ENCODE measurements at regions not wholly inside any gene's neighbourhood (a gene's known extent, or its start where the extent isn't known, plus 50 kb on each side); places are given as distances from the start of the nearest gene placed in this dataset.

DNA sequence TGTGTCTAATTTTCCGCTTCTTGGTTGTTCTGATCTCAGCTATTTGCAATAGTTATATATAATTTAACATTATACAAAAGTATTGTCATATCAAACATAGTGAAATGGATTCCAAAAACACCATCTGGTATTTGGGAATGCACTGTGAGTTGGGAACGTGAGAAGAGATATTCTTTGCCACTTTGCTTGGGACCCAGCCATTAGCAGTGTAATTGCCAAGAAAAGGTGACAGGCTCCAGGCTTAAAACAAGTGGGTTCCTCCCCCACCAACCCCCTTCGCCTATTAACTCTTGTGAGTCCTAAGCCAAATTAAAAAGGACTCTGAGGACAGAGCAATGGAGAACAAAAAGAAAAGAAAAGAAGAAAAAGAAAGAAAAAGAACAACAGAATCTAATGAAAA is 186.7 kb upstream of the NFIA start:
- H3K36me3 ChIP-seq: no peaks in the 10 kb centered on the region
- H3K4me3 ChIP-seq: no peak overlapping the region
- TF ChIP-seq, protein P1, sequence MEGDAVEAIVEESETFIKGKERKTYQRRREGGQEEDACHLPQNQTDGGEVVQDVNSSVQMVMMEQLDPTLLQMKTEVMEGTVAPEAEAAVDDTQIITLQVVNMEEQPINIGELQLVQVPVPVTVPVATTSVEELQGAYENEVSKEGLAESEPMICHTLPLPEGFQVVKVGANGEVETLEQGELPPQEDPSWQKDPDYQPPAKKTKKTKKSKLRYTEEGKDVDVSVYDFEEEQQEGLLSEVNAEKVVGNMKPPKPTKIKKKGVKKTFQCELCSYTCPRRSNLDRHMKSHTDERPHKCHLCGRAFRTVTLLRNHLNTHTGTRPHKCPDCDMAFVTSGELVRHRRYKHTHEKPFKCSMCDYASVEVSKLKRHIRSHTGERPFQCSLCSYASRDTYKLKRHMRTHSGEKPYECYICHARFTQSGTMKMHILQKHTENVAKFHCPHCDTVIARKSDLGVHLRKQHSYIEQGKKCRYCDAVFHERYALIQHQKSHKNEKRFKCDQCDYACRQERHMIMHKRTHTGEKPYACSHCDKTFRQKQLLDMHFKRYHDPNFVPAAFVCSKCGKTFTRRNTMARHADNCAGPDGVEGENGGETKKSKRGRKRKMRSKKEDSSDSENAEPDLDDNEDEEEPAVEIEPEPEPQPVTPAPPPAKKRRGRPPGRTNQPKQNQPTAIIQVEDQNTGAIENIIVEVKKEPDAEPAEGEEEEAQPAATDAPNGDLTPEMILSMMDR (IDR thresholded peaks at IDR 0.05): no peak
- intact Hi-C loops (cut with DNase I): no loop called here
- no peaks in the 10 kb centered on the region for H3K4me1 ChIP-seq
- no peaks in the 10 kb centered on the region for H3K9me3 ChIP-seq
- ATAC-seq (no peak), DNase-seq (no peak)
- no peaks in the 10 kb centered on the region for H3K27me3 ChIP-seq
- no peak overlapping the region for H3K27ac ChIP-seq

DNA sequence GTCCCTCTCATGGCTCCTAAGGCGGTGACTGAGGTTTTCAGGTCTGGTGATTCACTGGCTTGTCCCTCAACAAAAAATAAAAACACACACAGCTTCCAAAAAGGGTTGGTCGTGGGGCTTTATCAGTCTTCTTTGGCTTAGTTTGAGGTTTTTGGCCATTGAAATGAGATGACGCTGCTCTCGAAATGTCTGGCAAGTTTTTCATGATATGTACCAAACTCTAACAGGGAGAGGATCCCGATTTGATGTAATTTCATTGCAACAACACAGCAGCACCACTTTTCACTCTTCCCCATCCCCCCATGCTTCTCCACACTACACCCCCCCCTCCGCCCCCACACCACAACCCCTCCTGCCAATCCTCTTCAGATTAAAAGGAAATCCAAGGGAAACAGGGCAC is 187.1 kb upstream of the NFIA start:
- TF ChIP-seq, protein P1 (IDR thresholded peaks at IDR 0.05): no peak
- no peaks in the 10 kb centered on the region for H3K9me3 ChIP-seq
- no peaks in the 10 kb centered on the region for H3K36me3 ChIP-seq
- no peaks in the 10 kb centered on the region for H3K27me3 ChIP-seq
- ATAC-seq (no peak), DNase-seq (peak in 1 of 4 donors; percentile 11)
- no peak overlapping the region for H3K27ac ChIP-seq
- no peaks in the 10 kb centered on the region for H3K4me1 ChIP-seq
- no peak overlapping the region for H3K4me3 ChIP-seq
- intact Hi-C loops (cut with DNase I): no loop called here

DNA sequence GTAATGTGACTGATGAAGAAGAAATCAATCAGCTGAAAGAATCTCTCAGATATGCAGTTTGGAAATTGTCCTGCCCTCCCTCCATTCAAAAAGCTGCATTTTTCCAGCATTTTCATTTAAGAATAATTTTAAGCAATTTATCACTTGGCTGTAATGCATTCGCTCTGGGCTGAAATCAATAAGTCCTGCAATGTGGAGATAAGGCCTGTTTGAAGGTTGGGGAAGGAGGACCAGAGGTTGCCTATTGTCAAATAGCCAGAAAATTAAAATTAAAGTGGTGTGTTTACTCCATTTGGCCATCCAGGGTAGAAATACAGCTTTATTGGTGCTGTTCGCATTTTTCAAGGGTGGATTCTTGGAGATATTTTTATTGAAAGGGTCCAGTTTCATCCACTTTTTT is 187.6 kb upstream of the NFIA start:
- ATAC-seq: no peak
- intact Hi-C loops (cut with DNase I): no loop called here
- no peak overlapping the region for H3K27ac ChIP-seq

DNA sequence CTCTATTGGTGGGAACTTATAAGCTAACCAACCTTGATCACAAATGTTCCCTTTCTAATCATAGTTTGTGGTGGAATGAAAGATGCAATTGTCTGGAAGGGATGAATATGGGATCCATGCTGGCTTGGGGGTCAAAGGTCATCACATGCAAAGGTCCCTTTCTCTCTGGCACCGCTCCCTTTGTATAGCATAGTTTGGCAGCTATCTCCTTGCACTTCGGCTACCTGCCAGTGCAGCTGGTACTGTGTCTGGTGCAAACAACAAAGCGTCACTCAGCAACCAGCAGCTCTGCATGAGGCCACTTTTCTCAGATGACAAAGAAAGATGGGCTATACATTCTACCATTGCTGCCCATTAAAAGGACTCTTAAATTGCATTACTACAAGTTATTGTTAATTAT is 188.2 kb upstream of the NFIA start:
- Histone ChIP-seq H3K27ac (no peak overlapping the region), H3K4me3 (no peak overlapping the region), H3K27me3 (no peaks in the 10 kb centered on the region), H3K36me3 (no peaks in the 10 kb centered on the region), H3K4me1 (no peaks in the 10 kb centered on the region), H3K9me3 (no peaks in the 10 kb centered on the region)
- DNase-seq (no peak), ATAC-seq (no peak)
- intact Hi-C loops (cut with DNase I): no loop called here
- TF ChIP-seq, protein P1 (IDR thresholded peaks at IDR 0.05): no peak

More for the DNA sequence above, 187.6 kb upstream of the NFIA start:
- Histone ChIP-seq H3K4me1 (no peaks in the 10 kb centered on the region), H3K4me3 (no peak overlapping the region), H3K27me3 (no peaks in the 10 kb centered on the region), H3K9me3 (no peaks in the 10 kb centered on the region), H3K36me3 (no peaks in the 10 kb centered on the region)
- TF ChIP-seq, protein P1 (IDR thresholded peaks at IDR 0.05): no peak
- no peak for DNase-seq

DNA sequence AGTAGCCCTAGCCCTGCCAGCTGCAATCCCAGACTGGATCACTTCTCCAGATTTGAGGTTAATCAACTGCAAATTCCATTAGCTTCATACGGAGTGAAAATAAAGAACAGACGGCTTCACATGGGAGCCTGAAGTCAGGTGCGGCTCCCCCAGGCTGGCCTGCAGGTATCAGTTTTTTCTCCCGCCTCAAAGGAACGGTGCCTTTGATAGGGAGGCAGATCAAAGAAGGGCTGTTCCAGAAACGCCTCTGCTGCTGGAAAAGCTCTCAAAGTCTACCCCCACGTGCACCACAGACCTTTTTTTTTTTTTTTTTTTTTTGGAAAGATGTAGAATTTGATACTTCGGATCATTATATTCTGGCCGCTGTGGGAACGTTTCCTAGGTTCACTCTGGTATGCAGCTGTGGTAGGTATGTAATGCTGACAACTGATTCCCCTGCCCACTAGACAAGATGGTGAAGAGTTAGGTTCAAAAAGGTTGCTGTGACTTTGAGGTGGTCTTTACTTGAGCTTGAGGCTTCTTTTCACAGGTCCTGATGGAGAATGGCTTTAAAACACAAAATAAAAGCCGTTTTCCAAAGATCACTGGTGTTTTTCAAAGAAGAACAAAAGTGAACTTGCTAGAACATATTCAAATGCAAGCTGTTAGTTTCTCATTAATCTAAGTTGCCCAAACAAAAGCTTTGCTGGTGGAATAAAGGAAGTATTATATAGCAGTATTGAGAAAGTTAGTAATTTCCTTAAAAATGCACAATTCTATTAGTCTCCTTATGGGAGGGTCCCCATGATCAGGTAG is 189.0 kb upstream of the NFIA start:
- no peaks in the 10 kb centered on the region for H3K4me1 ChIP-seq
- no peak for ATAC-seq
- H3K27me3 ChIP-seq: no peaks in the 10 kb centered on the region
- intact Hi-C loops (cut with DNase I): no loop called here
- no peaks in the 10 kb centered on the region for H3K36me3 ChIP-seq
- H3K9me3 ChIP-seq: no peaks in the 10 kb centered on the region
- no peak overlapping the region for H3K4me3 ChIP-seq
- DNase-seq: no peak
- no peak overlapping the region for H3K27ac ChIP-seq
- TF ChIP-seq, protein P1 (IDR thresholded peaks at IDR 0.05): no peak

Data from left lung (tissue), 4 donors.